ENCODE measurements at regions not wholly inside any gene's neighbourhood (a gene's known extent, or its start where the extent isn't known, plus 50 kb on each side); places are given as distances from the start of the nearest gene placed in this dataset.

DNA sequence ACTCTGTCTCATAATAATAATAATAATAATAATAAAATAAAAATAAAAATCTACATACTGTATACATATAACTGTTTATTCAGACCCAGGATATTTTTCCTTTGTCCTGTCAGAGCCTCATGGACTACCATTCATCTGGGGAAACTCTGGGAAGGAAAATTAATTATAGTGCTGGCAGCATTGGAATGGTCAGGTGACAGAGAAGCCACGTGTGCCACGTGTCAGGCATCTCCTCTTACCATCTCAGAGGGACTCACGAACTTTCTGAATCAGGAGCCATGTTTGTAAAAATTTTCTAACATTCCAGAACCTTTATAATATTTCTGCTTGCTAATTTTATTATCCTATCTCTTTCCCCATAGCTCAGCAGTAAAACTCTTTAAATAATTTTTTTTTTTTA, 97.8 kb upstream of the HNRNPU start:
- no peaks in the 10 kb centered on the region for H3K36me3 ChIP-seq (ENCODE audit: control insufficient read depth in 2 of 3, insufficient read depth in 3 of 3, low read length in 3 of 3)
- H3K4me1 ChIP-seq (ENCODE audit: control insufficient read depth in 2 of 3, insufficient read depth in 2 of 3, low read depth in 1 of 3, low read length in 3 of 3): peaks cover 0 to 4% (median 0%) of the 10 kb centered on the region in 3 donors
- TF ChIP-seq, protein P1, sequence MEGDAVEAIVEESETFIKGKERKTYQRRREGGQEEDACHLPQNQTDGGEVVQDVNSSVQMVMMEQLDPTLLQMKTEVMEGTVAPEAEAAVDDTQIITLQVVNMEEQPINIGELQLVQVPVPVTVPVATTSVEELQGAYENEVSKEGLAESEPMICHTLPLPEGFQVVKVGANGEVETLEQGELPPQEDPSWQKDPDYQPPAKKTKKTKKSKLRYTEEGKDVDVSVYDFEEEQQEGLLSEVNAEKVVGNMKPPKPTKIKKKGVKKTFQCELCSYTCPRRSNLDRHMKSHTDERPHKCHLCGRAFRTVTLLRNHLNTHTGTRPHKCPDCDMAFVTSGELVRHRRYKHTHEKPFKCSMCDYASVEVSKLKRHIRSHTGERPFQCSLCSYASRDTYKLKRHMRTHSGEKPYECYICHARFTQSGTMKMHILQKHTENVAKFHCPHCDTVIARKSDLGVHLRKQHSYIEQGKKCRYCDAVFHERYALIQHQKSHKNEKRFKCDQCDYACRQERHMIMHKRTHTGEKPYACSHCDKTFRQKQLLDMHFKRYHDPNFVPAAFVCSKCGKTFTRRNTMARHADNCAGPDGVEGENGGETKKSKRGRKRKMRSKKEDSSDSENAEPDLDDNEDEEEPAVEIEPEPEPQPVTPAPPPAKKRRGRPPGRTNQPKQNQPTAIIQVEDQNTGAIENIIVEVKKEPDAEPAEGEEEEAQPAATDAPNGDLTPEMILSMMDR (IDR thresholded peaks at IDR 0.05; ENCODE audit: borderline replicate concordance, extremely low read depth, insufficient read depth): no peak
- H3K27me3 ChIP-seq (ENCODE audit: control insufficient read depth, insufficient read depth, low read length): no peaks in the 10 kb centered on the region
- no peak overlapping the region for H3K9ac ChIP-seq (ENCODE audit: low read length in 3 of 3)
- H3K27ac ChIP-seq (ENCODE audit: low read depth in 2 of 2, low read length in 2 of 2): no peak overlapping the region
- intact Hi-C loops (cut with DNase I): no loop called here
- DNase-seq (peak in 2 of 5 donors; percentile 43), FAIRE-seq (no peak)
- H3K4me3 ChIP-seq (ENCODE audit: low read length in 3 of 3): no peak overlapping the region
- H3K9me3 ChIP-seq (ENCODE audit: control insufficient read depth in 2 of 3, insufficient read depth in 1 of 3, low read length in 3 of 3): no peaks in the 10 kb centered on the region

DNA sequence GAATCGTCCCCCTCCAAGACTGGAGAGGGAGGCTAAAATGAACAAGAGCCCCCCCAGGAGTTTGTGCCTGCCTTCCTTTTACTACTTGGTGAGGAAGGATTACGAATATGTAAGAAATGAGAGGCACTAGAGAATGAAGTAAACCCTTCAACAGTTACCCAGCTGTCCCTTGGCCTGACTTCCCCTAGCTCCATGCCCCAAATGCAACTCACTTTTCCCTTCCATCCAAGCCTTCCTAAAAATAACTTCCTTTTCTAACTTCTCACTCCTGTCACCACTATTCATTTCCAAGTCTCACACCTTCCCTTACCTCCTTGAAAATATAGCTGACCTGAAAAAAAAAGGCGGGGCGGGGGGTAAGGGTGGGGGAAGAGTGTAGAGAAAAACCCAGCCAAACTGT, 96.6 kb upstream of the HNRNPU start:
- FAIRE-seq: no peak
- TF ChIP-seq, protein P1 (IDR thresholded peaks at IDR 0.05; ENCODE audit: borderline replicate concordance, extremely low read depth, insufficient read depth): no peak
- H3K36me3 ChIP-seq (ENCODE audit: control insufficient read depth in 2 of 3, insufficient read depth in 3 of 3, low read length in 3 of 3): no peaks in the 10 kb centered on the region

DNA sequence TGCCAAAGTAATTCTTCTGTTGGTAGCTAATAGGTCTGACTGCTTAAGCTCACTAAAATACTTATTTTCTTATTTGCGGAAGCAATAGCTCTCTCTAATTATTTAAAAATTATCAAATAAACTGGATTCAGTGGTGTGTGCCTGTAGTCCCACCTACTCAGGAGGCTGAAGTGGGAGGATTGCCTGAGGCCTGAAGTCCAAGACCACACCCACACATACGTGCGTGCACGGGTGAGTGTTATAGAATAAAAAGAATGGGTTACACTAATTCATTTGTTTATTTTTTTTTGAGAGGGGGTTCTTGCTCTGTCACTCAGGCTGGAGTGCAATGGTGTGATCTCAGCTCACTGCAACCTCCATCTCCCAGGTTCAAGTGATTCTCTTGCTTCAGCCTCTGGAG, 94.2 kb upstream of the HNRNPU start:
- H3K9ac ChIP-seq (ENCODE audit: low read length in 3 of 3): no peak overlapping the region
- H3K9me3 ChIP-seq (ENCODE audit: control insufficient read depth in 2 of 3, insufficient read depth in 1 of 3, low read length in 3 of 3): no peaks in the 10 kb centered on the region
- H3K27me3 ChIP-seq (ENCODE audit: control insufficient read depth, insufficient read depth, low read length): no peaks in the 10 kb centered on the region
- no peaks in the 10 kb centered on the region for H3K36me3 ChIP-seq (ENCODE audit: control insufficient read depth in 2 of 3, insufficient read depth in 3 of 3, low read length in 3 of 3)
- TF ChIP-seq, protein P1 (IDR thresholded peaks at IDR 0.05; ENCODE audit: borderline replicate concordance, extremely low read depth, insufficient read depth): no peak
- H3K27ac ChIP-seq (ENCODE audit: low read depth in 2 of 2, low read length in 2 of 2): no peak overlapping the region
- FAIRE-seq (no peak), DNase-seq (no peak)
- H3K4me3 ChIP-seq (ENCODE audit: low read length in 3 of 3): no peak overlapping the region
- intact Hi-C loops (cut with DNase I): no loop called here
- no peaks in the 10 kb centered on the region for H3K4me1 ChIP-seq (ENCODE audit: control insufficient read depth in 2 of 3, insufficient read depth in 2 of 3, low read depth in 1 of 3, low read length in 3 of 3)

More for the DNA sequence above, 96.6 kb upstream of the HNRNPU start:
- no peak overlapping the region for H3K4me3 ChIP-seq (ENCODE audit: low read length in 3 of 3)
- no peak overlapping the region for H3K27ac ChIP-seq (ENCODE audit: low read depth in 2 of 2, low read length in 2 of 2)
- no peaks in the 10 kb centered on the region for H3K27me3 ChIP-seq (ENCODE audit: control insufficient read depth, insufficient read depth, low read length)
- peaks cover 0 to 4% (median 0%) of the 10 kb centered on the region in 3 donors for H3K4me1 ChIP-seq (ENCODE audit: control insufficient read depth in 2 of 3, insufficient read depth in 2 of 3, low read depth in 1 of 3, low read length in 3 of 3)
- no peak for DNase-seq
- H3K9ac ChIP-seq (ENCODE audit: low read length in 3 of 3): no peak overlapping the region
- intact Hi-C loops (cut with DNase I): no loop called here
- H3K9me3 ChIP-seq (ENCODE audit: control insufficient read depth in 2 of 3, insufficient read depth in 1 of 3, low read length in 3 of 3): no peaks in the 10 kb centered on the region

DNA sequence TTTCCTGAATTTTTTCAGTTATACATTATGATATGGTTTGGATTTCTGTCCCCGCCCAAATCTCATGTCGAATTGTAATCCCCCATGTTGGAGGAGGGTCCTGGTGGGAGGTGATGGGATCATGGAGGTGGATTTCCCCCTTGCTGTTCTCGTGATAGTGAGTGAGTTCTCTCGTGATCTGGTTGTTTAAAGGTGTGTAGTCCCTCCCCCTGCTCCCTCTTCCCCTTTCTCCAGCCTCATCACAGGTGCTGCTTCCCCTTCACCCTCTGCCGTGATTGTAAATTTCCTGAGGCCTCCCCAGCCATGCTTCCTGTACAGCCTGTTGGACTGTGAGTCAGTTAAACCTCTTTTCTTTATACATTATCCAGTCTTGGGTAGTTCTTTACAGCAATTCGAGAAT, 93.2 kb upstream of the HNRNPU start:
- Histone ChIP-seq H3K27ac (ENCODE audit: low read depth in 2 of 2, low read length in 2 of 2) (no peak overlapping the region), H3K36me3 (ENCODE audit: control insufficient read depth in 2 of 3, insufficient read depth in 3 of 3, low read length in 3 of 3) (no peaks in the 10 kb centered on the region), H3K9ac (ENCODE audit: low read length in 3 of 3) (no peak overlapping the region), H3K27me3 (ENCODE audit: control insufficient read depth, insufficient read depth, low read length) (no peaks in the 10 kb centered on the region), H3K4me3 (ENCODE audit: low read length in 3 of 3) (no peak overlapping the region), H3K9me3 (ENCODE audit: control insufficient read depth in 2 of 3, insufficient read depth in 1 of 3, low read length in 3 of 3) (no peaks in the 10 kb centered on the region), H3K4me1 (ENCODE audit: control insufficient read depth in 2 of 3, insufficient read depth in 2 of 3, low read depth in 1 of 3, low read length in 3 of 3) (no peaks in the 10 kb centered on the region)
- intact Hi-C loops (cut with DNase I): no loop called here
- DNase-seq: no peak
- TF ChIP-seq, protein P1 (IDR thresholded peaks at IDR 0.05; ENCODE audit: borderline replicate concordance, extremely low read depth, insufficient read depth): no peak
- FAIRE-seq: no peak

Data from kidney (tissue), 13 donors.